K562 (cell line): ENCODE measurements at regions not wholly inside any gene's neighbourhood (a gene's known extent, or its start where the extent isn't known, plus 50 kb on each side); places are given as distances from the start of the nearest gene placed in this dataset.

Source experiments
- ATAC-seq: fragments of 200-7000 bp; cut with Tn5 transposase; 3 replicates; pipeline ENCODE4 v1.9.1; 2020; ENCODE audit warnings: moderate library complexity
- BruUV-seq: library from RNA; stranded (reverse); fragments of 400-500 nt; replicated peaks from 2 replicates; lab custom pipeline; 2021; lab: Mats Ljungman, UMichigan
- CTCF ChIA-PET: fragments of 300-600 bp; formaldehyde crosslinking; extraction: SDS; loops from one replicate; lab custom pipeline; 2021; ENCODE audit warnings: low intra/inter-chr PET ratio; lab: Yijun Ruan, JAX
- POLR2A ChIA-PET: fragments of 300-600, 350-650 bp; sonication (Branson Sonifier 250); formaldehyde crosslinking; extraction: SDS; loops from one replicate; lab custom pipeline; 2021; ENCODE audit warnings: antibody characterized with exemption, inconsistent platforms; lab: Yijun Ruan, JAX
- DNase-seq, 4 experiments: peaks; one replicate each; pipeline versions ENCODE4 v3.0.0 to v3.0.0-alpha.2; 2011 to 2018; ENCODE audit warnings: low spot score in 3 of 4, mixed read lengths in 3 of 4; ENCODE audit errors: extremely low read depth in 1 of 4
- FAIRE-seq: peaks from 2 replicates; lab custom pipeline; 2011; peaks lifted over from hg19 to GRCh38; lab: Jason Lieb, UNC
- H2AFZ ChIP-seq: 2 replicates; pipeline ENCODE4 v1.6.0; 2011; ENCODE audit warnings: low read depth, low read length, control low read depth, inconsistent platforms
- H3K27ac ChIP-seq: fragments of 200-600 bp; 3 replicates; pipeline ENCODE4 v1.8.0; 2011; ENCODE audit warnings: low read depth, mild to moderate bottlenecking, control low read depth, inconsistent platforms, low read length, moderate library complexity, mixed read lengths; ENCODE audit errors: extremely low read depth
- H3K27me3 ChIP-seq, 2 experiments: fragments of 300-600 bp in 1 of 2; 2 replicates in 1 of 2; 3 replicates in 1 of 2; pipeline versions ENCODE4 v1.6.0 to v1.8.0; 2011; ENCODE audit warnings: inconsistent platforms in 2 of 2, low read length in 2 of 2, mild to moderate bottlenecking in 1 of 2, mixed read lengths in 1 of 2, moderate library complexity in 1 of 2; ENCODE audit not compliant: control insufficient read depth in 2 of 2, insufficient read depth in 2 of 2
- H3K36me3 ChIP-seq: fragments of 300-600 bp; 3 replicates; pipeline ENCODE4 v1.8.0; 2011; ENCODE audit warnings: mild to moderate bottlenecking, low read length, inconsistent platforms; ENCODE audit not compliant: control insufficient read depth, insufficient read depth
- H3K4me1 ChIP-seq, 2 experiments: fragments of 200-600 bp in 1 of 2; replicated peaks in 1 of 2; 2 replicates in 1 of 2; 3 replicates in 1 of 2; pipeline versions ENCODE4 v1.5.1 to v1.8.0; 2011; ENCODE audit warnings: inconsistent platforms in 2 of 2, low read length in 2 of 2, mild to moderate bottlenecking in 1 of 2, mixed read lengths in 1 of 2, moderate library complexity in 1 of 2; ENCODE audit not compliant: control insufficient read depth in 2 of 2, insufficient read depth in 2 of 2
- H3K4me2 ChIP-seq: 2 replicates; pipeline ENCODE4 v1.6.1; 2011; ENCODE audit warnings: low read length, control low read depth, inconsistent platforms, mixed read lengths; ENCODE audit not compliant: insufficient read depth
- H3K4me3 ChIP-seq: fragments of 200-600 bp; sonication (generic), shearing (Covaris generic); 2 replicates; pipeline ENCODE4 v1.5.1; 2016; ENCODE audit warnings: control low read depth, inconsistent platforms
- H3K79me2 ChIP-seq: fragments of 200-600 bp; 3 replicates; pipeline ENCODE4 v1.8.0; 2011; ENCODE audit warnings: low read length, inconsistent platforms; ENCODE audit not compliant: control insufficient read depth, insufficient read depth
- H3K9ac ChIP-seq, 2 experiments: 2 replicates each; pipeline versions ENCODE4 v1.6.0 to v1.6.1; 2011; ENCODE audit warnings: low read depth in 2 of 2, low read length in 2 of 2, control low read depth in 1 of 2, inconsistent platforms in 1 of 2, mild to moderate bottlenecking in 1 of 2, mixed read lengths in 1 of 2; ENCODE audit not compliant: insufficient read depth in 1 of 2
- H3K9me1 ChIP-seq: one replicate; pipeline ENCODE4 v1.6.0; 2011; ENCODE audit warnings: inconsistent platforms, mild to moderate bottlenecking, low read length, moderate library complexity; ENCODE audit not compliant: control insufficient read depth, insufficient read depth
- H3K9me3 ChIP-seq: replicated peaks from 2 replicates; pipeline ENCODE4 v1.5.1; 2011; ENCODE audit warnings: low read depth, low read length, inconsistent platforms; ENCODE audit not compliant: control insufficient read depth, insufficient read depth
- H4K20me1 ChIP-seq: replicated peaks from 2 replicates; pipeline ENCODE4 v1.6.1; 2011; ENCODE audit warnings: low read length, inconsistent platforms, mixed read lengths; ENCODE audit not compliant: control insufficient read depth, insufficient read depth
- ESRRA ChIP-seq: fragments of 450-650 bp; IDR thresholded peaks from 2 replicates; pipeline ENCODE4 v1.6.1; 2014; ENCODE audit warnings: low read depth, mild to moderate bottlenecking, moderate library complexity, borderline replicate concordance
- MYNN ChIP-seq, 2 experiments: sonication (generic); formaldehyde crosslinking in 1 of 2; IDR thresholded peaks; 2 replicates each; pipeline versions ENCODE4 v1.5.0 to v1.6.1; 2016 to 2020; ENCODE audit warnings: antibody characterized with exemption in 1 of 2, missing genetic modification reagents in 1 of 2
- SMAD2 ChIP-seq: fragments of 150-350 bp; IDR thresholded peaks from 2 replicates; pipeline ENCODE4 v1.6.1; 2014; ENCODE audit warnings: low read depth, mild to moderate bottlenecking, low read length
- SP2 ChIP-seq: IDR thresholded peaks from 2 replicates; pipeline ENCODE4 v1.6.1; 2011; ENCODE audit warnings: mild to moderate bottlenecking, low read depth, low read length, moderate library complexity; ENCODE audit not compliant: poor library complexity, severe bottlenecking; ENCODE audit errors: extremely low read depth
- TCFL5 ChIP-seq: fragments of 250-450 bp; sonication (Bioruptor Pico); conservative IDR thresholded peaks from 2 replicates; pipeline ENCODE4 v1.6.1; 2021; ENCODE audit warnings: mild to moderate bottlenecking, moderate library complexity, matching md5 sums
- ZNF551 ChIP-seq: fragments of 250-450 bp; sonication (Bioruptor Pico); IDR thresholded peaks from 2 replicates; pipeline ENCODE4 v1.5.0; 2021; ENCODE audit warnings: mild to moderate bottlenecking, moderate library complexity
- WGBS: fragments of 100-300 bp; shearing (Covaris generic); methylation state at CpG from one replicate; pipeline ENCODE4 v1.1.6; 2016; ENCODE audit warnings: low coverage, mixed read lengths; ENCODE audit not compliant: insufficient coverage; ENCODE audit errors: missing lambda C conversion rate; 5-methylcytosine and 5-hydroxymethylcytosine counted together
- in situ Hi-C: fragments of 300-500 bp; cut with MboI; formaldehyde crosslinking; loops from 4 replicates; pipeline ENCODE4 v1.15.0; 2018; ENCODE audit warnings: inconsistent platforms, mixed read lengths
- intact Hi-C: fragments of 100-400 bp; cut with micrococcal nuclease; formaldehyde crosslinking; loops from 2 replicates; pipeline ENCODE4 v1.14.2; 2022
- TF ChIP-seq, protein P1 (sequence below): fragments of 450-650 bp; formaldehyde crosslinking; IDR thresholded peaks from 2 replicates; pipeline ENCODE4 v1.4.0; 2020; ENCODE audit warnings: mild to moderate bottlenecking, mixed read lengths
- TF ChIP-seq, protein P2 (sequence below): fragments of 250-450 bp; sonication (Bioruptor Pico); IDR thresholded peaks from 2 replicates; pipeline ENCODE4 v1.4.0; 2020; ENCODE audit warnings: mild to moderate bottlenecking

DNA sequence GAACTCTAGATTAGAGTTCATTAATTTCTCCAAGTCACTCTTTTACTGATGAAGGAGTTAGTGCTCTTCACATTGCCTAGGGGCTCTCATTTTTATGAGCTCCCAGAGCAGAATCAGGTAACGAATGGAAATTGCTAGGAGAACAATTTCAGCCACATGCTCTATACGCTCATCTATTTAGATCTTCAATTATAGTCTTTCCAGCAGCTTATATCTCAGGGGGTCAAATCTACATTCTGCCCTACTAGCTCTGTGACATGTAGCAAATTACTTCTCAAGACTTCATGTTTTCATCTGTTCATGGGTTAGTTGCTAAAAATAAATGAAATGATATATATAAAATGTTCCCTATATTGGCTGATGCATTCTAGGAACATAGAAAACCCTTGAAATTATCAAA lies 183.6 kb downstream of the PLPP3 start (continued):
- TF ChIP-seq, protein P1, sequence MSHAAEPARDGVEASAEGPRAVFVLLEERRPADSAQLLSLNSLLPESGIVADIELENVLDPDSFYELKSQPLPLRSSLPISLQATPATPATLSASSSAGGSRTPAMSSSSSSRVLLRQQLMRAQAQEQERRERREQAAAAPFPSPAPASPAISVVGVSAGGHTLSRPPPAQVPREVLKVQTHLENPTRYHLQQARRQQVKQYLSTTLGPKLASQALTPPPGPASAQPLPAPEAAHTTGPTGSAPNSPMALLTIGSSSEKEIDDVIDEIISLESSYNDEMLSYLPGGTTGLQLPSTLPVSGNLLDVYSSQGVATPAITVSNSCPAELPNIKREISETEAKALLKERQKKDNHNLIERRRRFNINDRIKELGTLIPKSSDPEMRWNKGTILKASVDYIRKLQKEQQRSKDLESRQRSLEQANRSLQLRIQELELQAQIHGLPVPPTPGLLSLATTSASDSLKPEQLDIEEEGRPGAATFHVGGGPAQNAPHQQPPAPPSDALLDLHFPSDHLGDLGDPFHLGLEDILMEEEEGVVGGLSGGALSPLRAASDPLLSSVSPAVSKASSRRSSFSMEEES (CRISPR knock-in tag): no peak
- TF ChIP-seq ESRRA (no peak), MYNN (IDR thresholded peaks at IDR 0.05) (no peak), MYNN (CRISPR knock-in tag; IDR thresholded peaks at IDR 0.05) (no peak)

DNA sequence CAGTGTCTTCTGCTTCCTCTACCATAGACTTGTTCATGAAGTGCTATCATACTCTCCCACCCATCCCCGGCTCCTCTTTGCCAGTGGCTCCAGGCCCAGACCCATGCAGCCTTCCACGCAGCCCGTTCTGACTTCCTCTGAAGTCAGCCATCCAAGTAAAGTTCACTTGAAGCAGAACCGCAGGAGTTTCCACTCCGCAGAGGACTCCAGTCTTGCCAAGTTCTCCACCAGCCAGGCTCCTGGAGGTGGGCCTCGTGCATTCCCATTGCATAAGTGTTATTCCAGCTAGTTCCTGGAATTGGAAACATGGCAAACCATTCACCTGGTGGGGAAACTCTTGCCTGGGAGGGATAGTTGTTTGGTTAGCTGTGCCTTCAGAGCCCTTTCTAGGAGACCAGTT lies 185.1 kb downstream of the PLPP3 start:
- intact Hi-C loops: no loop called here
- no peak overlapping the region for H3K4me3 ChIP-seq
- H3K9me3 ChIP-seq: no peaks in the 10 kb centered on the region
- H3K79me2 ChIP-seq: no peaks in the 10 kb centered on the region
- H3K9ac ChIP-seq: no peak overlapping the region
- FAIRE-seq: no peak
- 0% methylated on average over 6 of the region's 6 CpGs for WGBS
- H3K36me3 ChIP-seq: no peaks in the 10 kb centered on the region
- no peak for TF ChIP-seq TCFL5 (CRISPR knock-in tag)
- no peak for TF ChIP-seq SMAD2
- TF ChIP-seq SP2: no peak
- TF ChIP-seq ZNF551 (CRISPR knock-in tag): no peak
- TF ChIP-seq, protein P2, sequence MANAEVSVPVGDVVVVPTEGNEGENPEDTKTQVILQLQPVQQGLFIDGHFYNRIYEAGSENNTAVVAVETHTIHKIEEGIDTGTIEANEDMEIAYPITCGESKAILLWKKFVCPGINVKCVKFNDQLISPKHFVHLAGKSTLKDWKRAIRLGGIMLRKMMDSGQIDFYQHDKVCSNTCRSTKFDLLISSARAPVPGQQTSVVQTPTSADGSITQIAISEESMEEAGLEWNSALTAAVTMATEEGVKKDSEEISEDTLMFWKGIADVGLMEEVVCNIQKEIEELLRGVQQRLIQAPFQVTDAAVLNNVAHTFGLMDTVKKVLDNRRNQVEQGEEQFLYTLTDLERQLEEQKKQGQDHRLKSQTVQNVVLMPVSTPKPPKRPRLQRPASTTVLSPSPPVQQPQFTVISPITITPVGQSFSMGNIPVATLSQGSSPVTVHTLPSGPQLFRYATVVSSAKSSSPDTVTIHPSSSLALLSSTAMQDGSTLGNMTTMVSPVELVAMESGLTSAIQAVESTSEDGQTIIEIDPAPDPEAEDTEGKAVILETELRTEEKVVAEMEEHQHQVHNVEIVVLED (CRISPR knock-in tag): no peak
- TF ChIP-seq, all 486 proteins: peak for 0
- Histone ChIP-seq H3K4me2 (no peak overlapping the region), H3K27ac (no peak overlapping the region), H3K4me1 (no peaks in the 10 kb centered on the region), H2AFZ (no peak overlapping the region), H3K27me3 (peaks cover 0 to 18% of the 10 kb centered on the region in 2 experiments; a peak in 2 of 5 replicates), H3K9me1 (no peaks in the 10 kb centered on the region), H4K20me1 (no peaks in the 10 kb centered on the region)
- ChIA-PET CTCF (no interaction called here), POLR2A (interaction anchor here (0.7 kb wide), 1 partner anchor 847 kb away, joined by 4 read pairs; no protein-coding TSS in a partner anchor)
- in situ Hi-C loops: no loop called here
- ATAC-seq (no peak), DNase-seq (no peak)
- no TSS peak for BruUV-seq
